CD4-positive, alpha-beta T cell treated with Interleukin-2 at 100 ng/mL for 4 hours (primary cell): ENCODE measurements at regions not wholly inside any gene's neighbourhood (a gene's known extent, or its start where the extent isn't known, plus 50 kb on each side); places are given as distances from the start of the nearest gene placed in this dataset.
"Not testable (repeated sequence)": the region's sequence is repeated elsewhere in the genome, so short reads cannot be mapped to it uniquely, and the experiment has no call there.

Experiments
- DNase-seq: peaks from one replicate; pipeline ENCODE4 v3.0.0-alpha.2; 2020; ENCODE audit warnings: low spot score

GRCh38 chr2:209070262-209070661 is 353.6 kb upstream of the MAP2 start:
- no peak for DNase-seq

- no peak for DNase-seq
These were observed 350.7 kb upstream of the MAP2 start for GRCh38 chr2:209073151-209073550.

- no peak for DNase-seq
These were observed 349.1 kb upstream of the MAP2 start for GRCh38 chr2:209074711-209075110.

DNA sequence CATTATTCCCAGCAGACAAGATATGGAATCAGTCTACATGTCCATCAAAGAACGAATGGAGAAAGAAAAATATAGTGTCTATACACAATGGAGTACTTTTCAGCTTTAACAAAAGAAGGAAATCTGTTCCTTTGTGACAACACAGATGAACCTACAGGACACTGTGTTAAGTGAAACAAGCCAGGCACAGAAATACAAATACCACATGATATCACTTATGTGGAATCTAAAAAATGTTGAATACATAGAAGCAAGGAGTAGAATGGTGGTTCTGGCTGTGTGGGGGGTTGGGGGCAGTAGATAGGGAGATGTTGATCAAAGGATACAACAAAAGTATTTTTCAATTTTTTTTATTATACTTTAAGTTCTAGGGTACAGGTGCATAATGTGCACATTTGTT is 347.7 kb upstream of the MAP2 start:
- DNase-seq, result no peak

DNA sequence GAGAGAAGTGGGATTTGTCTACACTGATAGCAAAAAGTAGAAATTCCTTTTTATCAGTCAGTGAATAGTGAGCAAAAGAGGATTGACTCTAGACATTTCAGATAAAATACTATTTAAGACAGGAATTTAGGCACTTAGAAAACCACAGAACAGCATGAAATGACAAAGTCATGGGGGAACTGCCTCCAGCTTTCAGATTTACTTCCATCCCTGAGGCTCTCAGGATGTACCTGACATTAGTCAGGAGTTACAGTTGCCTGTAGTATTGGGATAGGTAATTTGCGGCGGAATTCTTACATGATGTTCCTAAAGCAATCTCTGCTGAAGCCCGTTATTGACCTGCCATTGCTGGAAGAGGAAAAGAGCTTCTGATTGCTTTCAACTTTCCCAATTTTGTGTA is 337.1 kb upstream of the MAP2 start:
- no peak for DNase-seq

DNA sequence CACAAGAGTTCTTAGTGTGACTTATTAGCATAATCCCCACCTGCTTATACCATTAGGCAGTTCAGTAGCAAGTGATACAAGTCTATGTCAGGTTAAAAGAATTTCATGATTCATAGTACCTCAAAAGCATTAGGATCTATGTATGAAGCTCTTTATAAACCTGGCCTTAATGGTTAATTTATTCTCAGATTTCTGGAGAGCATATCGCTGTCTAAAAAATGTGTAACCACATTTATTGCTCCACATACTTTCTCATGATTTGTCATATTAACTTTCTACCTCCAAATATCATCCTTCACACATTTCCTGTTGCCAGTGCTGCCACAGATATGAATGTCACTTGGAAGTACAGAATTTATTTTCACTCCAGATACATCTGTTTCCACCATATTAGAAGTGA is 332.8 kb upstream of the MAP2 start:
- DNase-seq, result no peak

- no peak for DNase-seq
These were observed 329.6 kb upstream of the MAP2 start for GRCh38 chr2:209094221-209094620.

GRCh38 chr2:209095432-209095831 is 328.4 kb upstream of the MAP2 start:
- DNase-seq, result no peak

- DNase-seq, result no peak
These were observed 326.7 kb upstream of the MAP2 start for GRCh38 chr2:209097168-209097567.

GRCh38 chr2:209102319-209102718 is 321.5 kb upstream of the MAP2 start:
- DNase-seq, result no peak

- no peak for DNase-seq
These were observed 310.8 kb upstream of the MAP2 start for GRCh38 chr2:209113026-209113425.

- DNase-seq, result no peak
These were observed 309.1 kb upstream of the MAP2 start for GRCh38 chr2:209114588-209115240.

DNA sequence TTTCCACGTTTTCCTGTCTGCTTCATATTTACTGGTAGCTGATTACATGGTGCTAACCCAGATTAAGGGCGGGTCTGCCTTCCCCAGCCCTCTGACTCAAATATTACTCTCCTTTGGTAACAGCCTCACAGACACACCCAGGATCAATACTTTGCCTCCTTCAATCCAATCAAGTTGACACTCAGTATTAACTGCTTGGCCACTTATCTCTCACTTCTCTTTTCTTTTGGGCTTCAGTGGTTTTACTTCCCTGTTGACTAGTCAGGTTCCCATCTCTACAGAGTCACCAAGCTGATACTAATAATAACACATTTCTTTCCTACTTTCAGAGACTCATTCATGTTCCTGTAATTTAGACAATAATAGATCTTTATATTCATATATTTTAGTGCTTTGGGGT is 302.2 kb upstream of the MAP2 start:
- DNase-seq, result no peak

DNA sequence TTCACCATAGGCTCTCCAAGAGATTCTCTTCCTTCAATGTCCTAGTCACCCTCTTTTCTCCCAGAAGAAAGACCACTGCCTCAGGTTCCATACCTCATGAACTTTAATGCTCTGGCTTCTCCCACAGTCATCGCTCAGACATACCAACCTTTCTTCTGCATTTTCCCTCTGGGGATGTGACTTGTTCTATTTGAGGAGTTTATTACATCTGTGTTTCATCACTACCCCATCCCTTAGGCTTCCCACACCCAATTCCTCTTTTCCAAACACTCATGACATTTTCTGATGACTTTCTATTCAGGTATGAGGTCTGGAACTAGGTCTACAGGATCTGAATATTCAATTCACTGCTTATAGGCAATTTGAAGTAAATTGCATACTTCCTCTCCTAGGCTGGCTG is 298.6 kb upstream of the MAP2 start:
- no peak for DNase-seq

DNA sequence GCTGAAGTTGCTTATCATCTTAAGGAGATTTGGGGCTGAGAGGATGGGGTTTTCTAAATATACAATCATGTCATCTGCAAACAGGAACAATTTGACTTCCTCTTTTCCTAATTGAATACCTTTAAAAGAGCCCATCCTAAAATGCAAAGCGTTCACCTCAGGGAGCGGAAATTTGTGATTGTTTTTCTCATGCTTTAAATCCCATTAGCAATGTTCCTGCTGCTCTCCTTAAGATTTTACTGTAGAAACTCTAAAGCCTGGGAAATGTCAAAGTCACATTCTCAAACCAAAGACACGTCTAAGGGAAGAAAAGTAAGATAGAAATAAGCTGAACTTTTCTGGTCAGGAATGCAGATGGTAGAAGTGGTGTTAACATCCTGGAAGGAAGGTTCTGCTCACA is 285.8 kb upstream of the MAP2 start:
- DNase-seq, result no peak

DNA sequence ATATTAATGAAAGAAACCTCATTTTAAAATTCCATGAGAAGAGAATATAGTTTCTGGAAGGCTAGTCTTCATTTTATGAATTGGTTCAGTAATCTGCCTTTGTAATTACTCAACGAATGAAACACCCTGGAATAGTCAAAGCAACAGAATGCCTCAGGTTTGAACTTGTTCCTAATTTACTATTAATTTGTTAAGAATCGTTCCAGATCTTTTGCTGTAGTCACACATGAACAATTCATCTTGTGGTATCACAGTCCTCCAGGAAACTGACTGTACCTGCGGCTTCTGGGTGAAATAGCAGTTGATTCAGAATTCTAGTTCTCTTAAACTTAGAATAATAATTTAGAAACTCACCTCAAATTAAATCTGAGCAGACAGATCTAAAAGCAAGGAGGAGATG is 282.7 kb upstream of the MAP2 start:
- DNase-seq, result no peak

GRCh38 chr2:209141818-209142217 is 282.0 kb upstream of the MAP2 start:
- DNase-seq, result no peak

DNA sequence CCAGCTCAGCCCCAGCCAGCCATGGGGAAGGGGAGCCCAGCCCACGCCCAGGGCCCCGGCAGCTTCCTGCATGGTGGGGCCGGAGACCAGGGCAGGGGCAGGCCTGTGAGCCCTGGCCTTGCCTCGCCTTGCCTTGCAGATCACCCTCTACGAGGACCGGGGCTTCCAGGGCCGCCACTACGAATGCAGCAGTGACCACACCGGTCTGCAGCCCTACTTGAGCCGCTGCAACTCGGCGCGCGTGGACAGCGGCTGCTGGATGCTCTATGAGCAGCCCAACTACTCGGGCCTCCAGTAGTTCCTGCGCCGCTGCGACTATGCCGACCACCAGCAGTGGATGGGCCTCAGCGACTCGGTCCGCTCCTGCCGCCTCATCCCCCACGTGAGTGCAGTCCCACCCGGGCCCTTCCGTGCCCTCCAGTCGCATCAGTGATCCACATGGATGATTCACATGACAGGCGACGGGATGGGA is 278.6 kb upstream of the MAP2 start:
- DNase-seq, result not testable (repeated sequence)

- DNase-seq, result no peak
These were observed 277.7 kb upstream of the MAP2 start for GRCh38 chr2:209145941-209146681.

DNA sequence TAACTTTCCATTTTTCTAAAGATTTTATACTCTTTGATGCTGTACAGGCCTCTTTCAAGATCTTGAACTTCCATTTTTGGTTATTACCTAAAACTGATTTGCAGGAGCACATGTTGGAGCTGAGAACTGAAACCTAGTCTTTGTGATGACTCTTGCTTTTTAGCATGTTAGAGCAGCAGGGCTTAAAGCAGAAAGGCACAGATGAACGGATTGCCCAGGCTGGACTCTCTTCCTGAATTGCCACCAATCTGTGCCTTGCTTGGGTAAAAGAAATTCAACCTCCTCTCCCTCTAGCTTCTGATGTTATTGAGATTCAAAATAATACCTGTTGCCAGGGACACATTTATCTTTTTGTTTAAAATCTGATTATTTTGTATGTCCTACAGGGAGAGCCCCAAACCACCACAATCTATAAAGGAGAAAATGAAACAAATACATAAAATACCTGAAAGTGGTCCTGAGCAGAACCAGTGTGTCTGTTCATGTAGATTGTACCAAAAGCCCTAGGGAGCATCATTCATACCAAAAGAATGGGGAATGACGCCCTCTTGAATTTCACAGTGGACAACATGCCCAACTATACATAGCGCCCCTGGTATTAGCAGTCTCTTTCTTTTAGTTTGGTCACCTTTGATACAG is 277.0 kb upstream of the MAP2 start:
- DNase-seq, result no peak

GRCh38 chr2:209147981-209148380 is 275.9 kb upstream of the MAP2 start:
- DNase-seq, result no peak

DNA sequence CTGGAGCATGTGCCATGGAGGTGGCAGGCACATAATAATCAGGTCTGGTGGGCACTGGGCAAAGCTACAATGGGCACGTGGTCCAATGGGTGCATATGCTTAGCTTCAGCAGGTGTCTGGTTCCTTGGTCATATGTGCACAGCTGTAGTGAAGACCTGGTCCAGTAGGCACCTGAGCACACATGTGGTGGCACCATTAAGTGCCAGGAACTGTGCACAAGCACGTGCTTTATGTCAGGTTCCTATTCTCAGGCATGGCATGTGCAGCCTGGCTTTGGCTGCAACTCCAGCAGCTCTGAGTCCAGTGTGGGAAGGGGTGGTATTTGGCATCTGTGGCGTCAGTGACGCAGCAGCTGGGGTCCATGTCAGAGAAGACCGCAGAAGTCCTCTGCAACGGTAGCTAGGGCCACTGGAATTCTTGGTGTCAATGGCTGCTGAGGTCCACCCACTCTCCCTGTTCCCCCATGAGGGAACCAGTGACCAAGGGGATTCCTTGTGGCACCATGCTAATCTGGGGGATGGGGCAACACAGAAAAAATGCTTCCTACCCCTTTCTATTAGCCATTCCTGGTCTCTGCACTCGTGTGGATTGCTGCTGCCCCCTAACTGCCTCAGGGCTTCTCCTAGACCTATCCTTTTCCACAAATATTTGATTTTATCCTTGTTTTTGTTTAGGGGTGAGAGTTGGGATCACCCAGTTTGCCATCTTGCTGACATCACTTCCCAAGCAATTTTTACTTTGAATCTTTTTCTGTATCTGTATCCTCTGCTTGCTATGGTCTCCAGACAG is 262.9 kb upstream of the MAP2 start:
- no peak for DNase-seq

DNA sequence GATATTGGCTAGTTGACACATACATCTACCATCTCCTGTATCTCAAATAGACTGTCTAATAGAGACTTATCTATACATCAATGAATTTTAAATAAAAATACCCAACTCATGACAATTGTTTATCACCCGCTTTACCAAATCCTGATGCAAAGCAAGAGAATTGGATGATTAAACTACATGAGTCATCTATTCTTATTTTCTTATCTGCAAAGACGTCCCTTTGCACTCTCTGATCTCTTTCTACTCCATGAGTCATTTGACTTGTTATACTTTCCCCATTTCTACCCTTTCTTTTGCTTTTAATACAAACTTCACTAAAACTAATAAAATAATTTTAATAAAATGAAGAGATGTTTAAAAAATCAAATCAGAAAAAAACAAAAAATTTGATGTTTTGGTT is 261.7 kb upstream of the MAP2 start:
- DNase-seq, result no peak
